KOPT-K1 (cell line): ENCODE measurements at regions not wholly inside any gene's neighbourhood (a gene's known extent, or its start where the extent isn't known, plus 50 kb on each side); places are given as distances from the start of the nearest gene placed in this dataset.
"Not testable (repeated sequence)": the region's sequence is repeated elsewhere in the genome, so short reads cannot be mapped to it uniquely, and the experiment has no call there.

Experiments
- H3K27ac ChIP-seq: fragments of 200-600 bp; sonication (generic); 2 replicates; pipeline ENCODE4 v1.5.1; 2016; ENCODE audit warnings: antibody characterized with exemption, mild to moderate bottlenecking, low read depth, low read length; ENCODE audit not compliant: poor library complexity, severe bottlenecking
- H3K36me3 ChIP-seq: fragments of 200-600 bp; sonication (generic); 2 replicates; pipeline ENCODE4 v1.5.1; 2017; ENCODE audit warnings: antibody characterized with exemption, mild to moderate bottlenecking, low read length, moderate library complexity; ENCODE audit not compliant: insufficient read depth
- H3K9me3 ChIP-seq: fragments of 200-600 bp; sonication (generic); 2 replicates; pipeline ENCODE4 v1.5.1; 2017; ENCODE audit warnings: antibody characterized with exemption, low read length, mild to moderate bottlenecking; ENCODE audit not compliant: insufficient read depth, poor library complexity, severe bottlenecking

DNA sequence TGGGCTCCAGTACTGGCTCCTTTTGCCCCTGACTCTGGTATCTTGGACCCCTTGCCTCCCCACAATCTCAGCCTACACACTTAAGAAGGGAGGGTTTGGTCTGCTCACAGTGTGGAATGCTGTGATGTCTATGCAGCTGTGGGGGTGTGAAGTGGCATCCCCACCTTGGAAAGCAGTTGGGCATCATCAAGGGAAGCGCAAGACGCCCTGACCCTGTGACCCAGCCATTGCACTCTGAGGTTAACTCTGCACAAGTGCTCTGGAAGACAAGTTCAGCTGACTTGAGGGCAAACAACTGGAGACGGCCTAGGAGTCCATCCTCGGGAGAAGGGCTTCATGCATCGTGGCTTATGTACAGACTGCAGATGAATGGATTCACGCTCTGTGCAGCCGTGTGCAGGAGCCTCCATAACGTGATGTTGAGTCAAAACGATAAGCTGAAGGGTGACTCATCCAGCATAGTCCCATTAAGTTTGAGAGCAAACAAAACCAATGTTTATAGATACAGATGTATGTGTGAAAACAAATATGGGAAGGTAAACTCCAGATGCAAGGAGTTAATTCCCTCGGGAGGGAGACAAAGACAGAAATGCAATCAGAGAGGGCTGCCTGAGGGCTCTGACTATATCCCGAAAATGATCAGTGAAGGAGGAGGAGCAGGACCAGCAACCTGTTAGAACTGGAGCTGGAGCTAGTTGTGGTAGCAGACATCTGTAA lies 86.8 kb downstream of the LSM3 start:
- no peak overlapping the region for H3K27ac ChIP-seq
- H3K9me3 ChIP-seq: no peaks in the 10 kb centered on the region
- H3K36me3 ChIP-seq: no peaks in the 10 kb centered on the region

DNA sequence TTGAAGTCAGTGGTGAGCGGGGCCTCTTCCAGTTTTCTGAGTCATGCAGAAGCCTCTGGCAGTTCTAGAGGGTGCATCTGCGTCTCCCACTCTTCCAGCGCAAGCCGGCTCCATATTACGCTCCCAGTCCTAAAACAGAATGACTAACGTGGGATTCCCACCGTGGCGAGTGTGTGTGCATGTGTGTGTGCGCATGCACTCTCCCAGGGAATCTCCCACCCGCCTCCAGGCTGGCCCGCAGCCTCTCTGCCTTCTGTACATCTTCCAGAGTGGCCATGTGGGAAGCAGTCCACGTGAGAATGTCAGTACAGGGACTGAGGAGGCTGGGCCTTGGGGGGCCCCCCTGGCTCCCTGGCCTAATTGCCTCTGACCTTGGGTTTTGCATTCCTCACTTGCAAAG lies 87.7 kb downstream of the LSM3 start:
- no peaks in the 10 kb centered on the region for H3K9me3 ChIP-seq
- no peak overlapping the region for H3K27ac ChIP-seq

DNA sequence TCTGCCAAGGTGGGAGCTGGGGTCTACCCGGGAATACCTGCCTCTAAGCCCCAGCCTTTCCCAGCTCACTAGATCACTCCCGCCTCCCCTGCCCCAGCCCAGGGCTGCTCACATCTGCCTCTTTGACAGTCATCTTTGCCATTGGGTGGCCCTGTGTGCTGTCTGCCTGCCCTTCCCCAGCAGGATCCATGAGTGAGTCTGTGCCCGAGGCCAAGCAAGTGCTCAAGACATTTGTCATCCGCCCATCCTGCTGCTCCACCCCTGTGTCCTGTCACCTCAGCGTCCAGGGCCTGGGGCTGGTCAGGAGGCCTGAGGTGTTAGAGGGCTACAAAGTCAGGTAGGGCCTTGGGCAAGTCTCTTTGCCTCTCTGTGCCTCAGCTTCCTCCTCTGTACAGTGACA lies 89.4 kb downstream of the LSM3 start:
- Histone ChIP-seq H3K36me3 (no peaks in the 10 kb centered on the region), H3K9me3 (no peaks in the 10 kb centered on the region), H3K27ac (no peak overlapping the region)

More for the DNA sequence above, 87.7 kb downstream of the LSM3 start:
- H3K36me3 ChIP-seq: no peaks in the 10 kb centered on the region

DNA sequence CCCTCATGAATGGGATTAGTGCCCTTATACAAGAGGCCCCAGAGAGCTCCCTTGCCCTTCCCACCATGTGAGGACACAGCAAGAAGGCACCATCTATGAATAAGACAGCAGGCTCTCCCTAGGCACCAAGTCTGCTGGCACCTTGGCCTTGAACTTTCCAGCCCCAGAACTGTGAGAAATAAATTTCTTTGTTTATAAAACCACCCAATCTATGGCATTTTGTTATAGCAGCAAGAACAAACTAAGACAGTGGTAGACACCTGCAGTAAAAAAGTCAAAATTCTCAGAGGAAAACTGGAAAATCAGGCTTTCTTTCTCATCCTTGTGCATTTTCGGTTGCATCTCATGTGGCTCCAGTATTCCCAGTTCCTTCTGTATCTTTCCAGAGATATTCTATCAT lies 90.3 kb downstream of the LSM3 start:
- no peaks in the 10 kb centered on the region for H3K36me3 ChIP-seq
- no peak overlapping the region for H3K27ac ChIP-seq
- H3K9me3 ChIP-seq: no peaks in the 10 kb centered on the region

DNA sequence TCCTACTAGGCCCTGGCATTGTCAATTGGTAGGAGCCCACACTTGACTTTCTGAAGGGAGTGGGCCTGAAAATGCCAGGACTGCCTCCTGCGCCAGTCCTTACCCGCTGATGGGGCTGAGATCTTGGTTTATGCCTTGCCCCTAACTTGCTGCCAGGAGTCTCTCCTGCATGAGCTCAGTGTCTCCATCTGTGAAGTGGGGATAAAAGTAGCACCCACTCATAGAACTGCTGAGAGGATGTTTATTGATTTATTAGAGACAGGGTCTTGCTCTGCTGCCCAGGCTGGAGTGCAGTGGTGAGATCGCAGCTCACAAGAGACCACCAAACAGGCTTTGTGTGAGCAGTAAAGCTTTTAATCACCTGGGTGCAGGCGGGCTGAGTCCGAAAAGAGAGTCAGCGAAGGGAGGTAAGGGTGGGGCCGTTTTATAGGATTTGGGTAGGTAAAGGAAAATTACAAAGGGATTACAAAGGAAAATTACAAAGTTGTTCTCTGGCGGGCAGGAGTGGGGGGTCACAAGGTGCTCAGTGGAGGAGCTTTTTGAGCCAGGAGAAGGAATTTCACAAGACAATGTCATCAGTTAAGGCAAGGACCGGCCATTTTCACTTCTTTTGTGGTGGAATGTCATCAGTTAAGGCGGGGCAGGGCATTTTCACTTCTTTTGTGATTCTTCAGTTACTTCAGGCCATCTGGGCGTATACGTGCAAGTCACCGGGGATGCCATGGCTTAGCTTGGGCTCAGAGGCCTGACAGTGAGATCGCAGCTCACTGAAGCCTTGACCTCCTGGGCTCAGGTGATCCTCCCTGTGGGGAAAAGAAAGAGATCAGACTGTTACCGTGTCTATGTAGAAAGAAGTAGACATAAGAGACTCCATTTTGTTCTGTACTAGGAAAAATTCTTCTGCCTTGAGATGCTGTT lies 93.7 kb downstream of the LSM3 start:
- H3K36me3 ChIP-seq, H3K9me3 ChIP-seq, H3K27ac ChIP-seq: not testable (repeated sequence)

DNA sequence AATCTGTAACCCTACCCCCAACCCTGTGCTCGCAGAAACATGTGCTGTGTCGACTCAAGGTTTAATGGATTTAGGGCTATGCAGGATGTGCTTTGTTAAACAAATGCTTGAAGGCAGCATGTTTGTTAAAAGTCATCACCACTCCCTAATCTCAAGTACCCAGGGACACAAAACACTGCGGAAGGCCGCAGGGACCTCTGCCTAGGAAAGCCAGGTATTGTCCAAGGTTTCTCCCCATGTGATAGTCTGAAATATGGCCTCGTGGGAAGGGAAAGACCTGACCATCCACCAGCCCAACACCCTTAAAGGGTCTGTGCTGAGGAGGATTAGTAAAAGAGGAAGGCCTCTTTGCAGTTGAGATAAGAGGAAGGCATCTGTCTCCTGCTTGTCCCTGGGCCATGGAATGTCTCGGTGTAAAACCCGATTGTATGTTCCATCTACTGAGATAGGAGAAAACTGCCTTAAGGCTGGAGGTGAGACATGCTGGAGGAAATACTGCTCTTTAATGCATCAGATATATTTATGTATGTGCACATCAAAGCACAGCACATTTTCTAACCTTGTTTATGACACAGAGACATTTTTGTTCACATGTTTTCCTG lies 94.4 kb downstream of the LSM3 start:
- not testable (repeated sequence) for H3K36me3 ChIP-seq, H3K27ac ChIP-seq, H3K9me3 ChIP-seq

DNA sequence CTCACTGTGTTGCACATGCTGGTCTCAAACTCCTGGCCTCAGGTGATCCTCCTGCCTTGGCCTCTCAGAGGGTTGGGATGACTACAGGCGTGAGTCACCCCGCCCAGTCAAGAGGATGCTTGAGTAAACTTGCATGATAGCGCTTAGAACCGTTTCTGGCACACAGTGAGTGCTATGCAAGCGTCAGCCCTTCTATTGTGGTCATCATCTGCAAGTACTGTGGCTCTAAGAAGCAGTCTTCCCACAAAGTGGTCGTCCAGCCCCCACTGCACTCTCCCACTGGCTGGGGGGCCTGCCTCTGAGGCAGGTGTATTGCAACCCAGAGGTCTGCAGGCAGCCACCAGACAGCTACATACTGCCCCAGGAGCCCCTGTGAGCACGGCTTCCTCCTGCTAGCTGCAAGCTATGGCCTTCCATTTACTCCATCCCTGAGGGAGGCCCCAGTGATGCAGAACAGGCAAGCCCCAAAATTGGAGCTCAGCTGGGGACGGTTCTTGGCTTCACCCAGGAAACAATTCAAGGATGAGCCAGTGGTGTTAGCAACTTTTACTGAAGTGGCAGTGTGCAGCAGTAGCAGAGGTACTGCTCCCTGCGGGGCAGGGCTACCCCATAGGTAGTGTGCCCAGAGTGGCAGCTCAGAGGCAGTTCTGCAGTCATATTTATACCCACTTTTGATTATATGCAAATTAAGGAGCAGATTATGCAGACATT lies 95.4 kb downstream of the LSM3 start:
- Histone ChIP-seq H3K27ac (no peak overlapping the region), H3K9me3 (no peaks in the 10 kb centered on the region), H3K36me3 (no peaks in the 10 kb centered on the region)

DNA sequence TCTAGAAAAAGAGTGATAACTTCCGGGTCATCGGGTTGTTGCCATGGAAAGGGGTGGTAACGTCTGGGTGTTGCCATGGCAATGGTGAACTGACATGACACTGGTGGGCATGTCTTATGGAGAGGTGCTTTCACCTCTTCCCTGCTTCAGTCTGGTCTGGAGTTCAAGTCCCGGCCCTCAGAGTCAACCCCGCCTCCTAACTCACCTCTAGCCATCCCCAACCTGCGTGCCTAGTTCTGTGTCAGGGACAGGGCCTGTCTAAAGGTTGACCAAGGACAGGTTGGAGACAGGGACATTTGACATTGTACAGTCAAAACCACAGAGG lies 96.0 kb downstream of the LSM3 start:
- no peaks in the 10 kb centered on the region for H3K36me3 ChIP-seq
- no peak overlapping the region for H3K27ac ChIP-seq
- H3K9me3 ChIP-seq: no peaks in the 10 kb centered on the region

DNA sequence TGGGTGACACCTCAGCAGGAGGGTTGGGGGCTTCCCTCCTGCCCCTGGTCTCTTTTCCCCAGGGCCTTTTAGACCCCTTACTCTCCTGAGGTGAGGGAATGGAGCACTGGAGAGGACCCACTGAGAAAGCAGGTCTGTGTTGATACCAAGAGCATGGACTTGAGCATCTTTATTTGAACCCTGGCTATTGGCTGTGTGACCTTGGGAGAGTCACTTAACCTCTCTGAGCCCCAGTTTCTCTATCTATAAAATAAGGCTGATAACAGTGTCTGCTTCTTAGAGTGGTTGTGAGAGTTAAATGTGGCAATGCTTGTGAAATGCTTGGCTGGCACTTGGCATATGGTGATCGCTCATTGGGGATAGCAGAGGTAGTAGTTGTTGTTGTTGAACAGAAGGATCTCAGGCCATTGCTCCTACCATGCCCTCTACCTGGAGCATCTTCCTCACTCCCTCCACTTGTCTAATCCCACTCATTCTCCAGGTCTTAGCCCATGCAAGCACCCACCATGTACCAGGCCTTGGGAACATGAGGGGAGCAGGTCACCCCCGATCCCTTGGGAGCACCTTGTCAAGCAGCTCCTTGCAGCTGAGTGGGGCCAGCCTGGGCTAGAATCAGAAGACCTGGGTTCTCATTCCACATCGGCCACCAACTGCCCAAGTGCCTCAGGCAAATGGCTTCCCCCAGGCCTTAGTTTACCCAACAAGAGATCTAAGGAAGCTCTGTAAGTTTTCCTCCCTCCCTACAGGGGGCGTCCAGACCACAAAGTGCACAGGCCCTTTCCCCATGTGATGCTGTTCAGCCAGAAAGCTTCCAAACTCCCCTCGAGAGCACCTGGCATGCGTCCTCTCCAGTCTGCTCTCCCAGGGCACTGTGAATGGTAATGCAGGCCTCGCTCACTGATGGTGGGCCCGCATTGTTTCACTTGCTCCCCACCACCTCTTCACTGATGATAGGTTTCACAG lies 96.7 kb downstream of the LSM3 start:
- H3K9me3 ChIP-seq: no peaks in the 10 kb centered on the region
- H3K27ac ChIP-seq: peak overlapping the region; percentile 38
- H3K36me3 ChIP-seq: no peaks in the 10 kb centered on the region

DNA sequence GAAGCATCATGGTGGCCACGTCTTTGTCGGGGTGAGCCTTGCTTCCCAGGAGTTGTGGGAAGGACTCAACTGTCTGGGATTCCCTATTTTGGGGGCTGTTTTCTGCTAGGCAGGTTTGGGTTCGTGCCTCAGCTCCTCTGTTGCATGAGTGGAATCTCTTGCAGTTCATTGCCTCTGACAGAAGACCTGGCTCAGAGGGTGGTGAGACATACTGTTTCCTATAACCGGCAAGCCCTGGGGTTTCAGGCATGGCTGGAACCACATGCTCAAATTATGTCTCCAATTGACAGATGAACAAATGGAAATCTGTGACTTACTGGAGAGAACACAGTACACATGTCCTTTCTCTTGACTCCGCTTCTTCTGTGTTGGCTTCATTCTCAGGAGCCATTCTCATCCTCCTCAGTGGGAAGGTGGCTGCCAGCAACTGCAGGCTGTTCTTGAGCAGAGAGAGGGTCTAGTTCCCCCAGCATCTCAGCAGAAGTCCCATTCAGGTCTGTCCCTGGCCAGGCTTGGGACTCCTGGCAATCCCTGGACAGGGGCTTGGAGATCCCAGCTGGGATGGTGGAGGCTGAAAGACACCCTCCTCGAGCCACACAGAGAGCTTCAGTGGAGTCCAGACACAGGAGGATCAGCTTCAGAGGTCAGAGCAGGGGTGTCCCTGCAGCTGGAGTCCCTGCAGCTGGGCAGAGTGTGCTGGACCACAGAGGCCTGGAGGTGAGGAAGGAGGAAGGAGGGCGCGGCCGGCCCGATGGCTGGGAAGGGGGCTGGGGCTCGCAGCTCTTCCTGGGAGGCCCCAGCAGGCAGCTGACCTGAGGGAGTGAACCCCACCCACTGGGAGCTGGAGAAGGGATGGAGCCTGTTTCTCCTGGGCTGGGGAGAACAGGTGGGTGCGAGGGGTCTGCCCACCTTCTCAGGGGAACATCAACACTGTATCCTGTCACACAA lies 97.6 kb downstream of the LSM3 start:
- Histone ChIP-seq H3K27ac (peak overlapping the region; percentile 38), H3K36me3 (no peaks in the 10 kb centered on the region), H3K9me3 (no peaks in the 10 kb centered on the region)

DNA sequence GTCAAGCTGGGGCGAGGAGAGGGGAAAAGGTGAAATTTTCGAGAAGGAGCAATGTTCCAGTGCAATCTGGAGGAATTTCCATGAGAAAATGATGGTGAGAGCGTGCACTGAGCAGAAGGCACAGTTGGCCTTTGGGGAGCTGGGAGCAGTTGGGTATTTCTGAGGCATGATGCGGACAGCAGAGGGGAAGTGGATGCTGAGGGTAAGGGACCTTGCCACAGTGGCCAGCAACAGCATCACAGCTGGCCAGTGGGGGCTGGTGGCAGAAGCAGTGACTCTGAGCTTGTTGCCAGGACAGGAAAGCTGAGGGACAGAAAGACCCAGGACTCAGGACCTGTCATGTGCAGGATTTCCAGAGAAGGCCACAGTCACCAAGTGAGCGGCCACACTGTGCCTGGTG lies 98.9 kb downstream of the LSM3 start:
- Histone ChIP-seq H3K36me3 (no peaks in the 10 kb centered on the region), H3K27ac (peak overlapping the region; percentile 72), H3K9me3 (no peaks in the 10 kb centered on the region)

DNA sequence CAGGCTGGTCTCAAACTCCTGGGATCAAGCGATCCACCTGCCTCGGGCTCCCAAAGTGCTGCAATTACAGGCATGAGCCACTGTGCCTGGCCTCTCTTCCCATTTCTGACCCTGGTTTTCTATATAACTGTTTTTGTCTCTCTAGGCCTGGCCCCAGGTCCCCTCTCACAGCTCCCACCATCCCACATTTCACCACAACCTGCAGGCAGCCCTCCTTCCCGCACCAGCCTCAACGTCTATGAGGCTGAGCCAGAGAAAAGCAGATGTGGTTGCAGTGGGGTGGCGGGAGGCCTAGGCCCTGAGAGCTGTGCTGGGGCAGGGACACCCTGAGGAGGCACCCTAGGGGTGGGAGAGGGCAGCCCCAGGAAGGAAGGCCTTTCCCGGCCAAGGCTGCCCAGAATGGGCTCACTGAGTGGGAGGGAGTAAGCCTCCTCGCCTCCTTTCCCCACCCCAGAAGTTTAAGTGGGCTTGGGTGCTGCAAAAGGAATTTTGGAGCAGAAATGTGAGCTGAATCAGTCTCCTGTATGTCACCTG lies 99.7 kb downstream of the LSM3 start:
- H3K9me3 ChIP-seq: no peaks in the 10 kb centered on the region
- peak overlapping the region; percentile 72 for H3K27ac ChIP-seq
- H3K36me3 ChIP-seq: no peaks in the 10 kb centered on the region
